ENCODE measurements at regions not wholly inside any gene's neighbourhood (a gene's known extent, or its start where the extent isn't known, plus 50 kb on each side); places are given as distances from the start of the nearest gene placed in this dataset.

GRCh38 chr9:4389003-4389402 lies 89.1 kb upstream of the GLIS3 start:
- Mint-ChIP-seq H3K27me3 (ENCODE audit: low read depth) (peaks cover 3% of the 10 kb centered on the region), H3K9me3 (no peaks in the 10 kb centered on the region), H3K36me3 (ENCODE audit: low read depth) (no peaks in the 10 kb centered on the region), H3K27ac (ENCODE audit: unreplicated experiment) (no peak overlapping the region), H3K4me1 (no peaks in the 10 kb centered on the region), H3K4me3 (no peak overlapping the region)
- TF ChIP-seq, protein P1, sequence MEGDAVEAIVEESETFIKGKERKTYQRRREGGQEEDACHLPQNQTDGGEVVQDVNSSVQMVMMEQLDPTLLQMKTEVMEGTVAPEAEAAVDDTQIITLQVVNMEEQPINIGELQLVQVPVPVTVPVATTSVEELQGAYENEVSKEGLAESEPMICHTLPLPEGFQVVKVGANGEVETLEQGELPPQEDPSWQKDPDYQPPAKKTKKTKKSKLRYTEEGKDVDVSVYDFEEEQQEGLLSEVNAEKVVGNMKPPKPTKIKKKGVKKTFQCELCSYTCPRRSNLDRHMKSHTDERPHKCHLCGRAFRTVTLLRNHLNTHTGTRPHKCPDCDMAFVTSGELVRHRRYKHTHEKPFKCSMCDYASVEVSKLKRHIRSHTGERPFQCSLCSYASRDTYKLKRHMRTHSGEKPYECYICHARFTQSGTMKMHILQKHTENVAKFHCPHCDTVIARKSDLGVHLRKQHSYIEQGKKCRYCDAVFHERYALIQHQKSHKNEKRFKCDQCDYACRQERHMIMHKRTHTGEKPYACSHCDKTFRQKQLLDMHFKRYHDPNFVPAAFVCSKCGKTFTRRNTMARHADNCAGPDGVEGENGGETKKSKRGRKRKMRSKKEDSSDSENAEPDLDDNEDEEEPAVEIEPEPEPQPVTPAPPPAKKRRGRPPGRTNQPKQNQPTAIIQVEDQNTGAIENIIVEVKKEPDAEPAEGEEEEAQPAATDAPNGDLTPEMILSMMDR (conservative IDR thresholded peaks at IDR 0.05), result no peak
- DNase-seq (ENCODE audit: low read depth, low spot score), result no peak

GRCh38 chr9:4386819-4387218 lies 87.0 kb upstream of the GLIS3 start:
- Mint-ChIP-seq H3K27me3 (ENCODE audit: low read depth) (peaks cover 3% of the 10 kb centered on the region), H3K27ac (ENCODE audit: unreplicated experiment) (no peak overlapping the region), H3K4me3 (no peak overlapping the region), H3K9me3 (no peaks in the 10 kb centered on the region), H3K4me1 (no peaks in the 10 kb centered on the region), H3K36me3 (ENCODE audit: low read depth) (no peaks in the 10 kb centered on the region)
- no peak for DNase-seq (ENCODE audit: low read depth, low spot score)
- TF ChIP-seq, protein P1 (conservative IDR thresholded peaks at IDR 0.05), result no peak

DNA sequence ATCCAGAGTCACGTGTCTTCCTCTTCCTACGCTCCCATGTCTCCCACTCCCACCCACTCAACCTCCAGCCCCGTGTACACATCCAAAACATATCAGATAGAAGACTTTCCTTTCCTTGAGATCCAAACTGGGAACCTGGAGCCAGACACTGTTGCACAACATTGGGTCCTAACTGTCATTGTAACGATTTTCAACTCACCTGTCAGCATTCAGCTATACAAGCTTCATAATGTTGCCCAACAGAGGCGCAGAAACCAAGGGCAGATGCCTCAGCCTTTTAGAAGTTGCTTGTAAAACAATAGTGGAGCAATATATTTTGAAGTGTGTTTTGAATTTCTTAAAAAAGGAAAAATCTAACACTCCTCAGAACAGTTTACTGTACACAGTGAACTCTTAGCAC lies 84.9 kb upstream of the GLIS3 start:
- no peak for DNase-seq (ENCODE audit: low read depth, low spot score)
- TF ChIP-seq, protein P1 (conservative IDR thresholded peaks at IDR 0.05), result no peak
- H3K27ac Mint-ChIP-seq (ENCODE audit: unreplicated experiment), result no peak overlapping the region
- peaks cover 3% of the 10 kb centered on the region for H3K27me3 Mint-ChIP-seq (ENCODE audit: low read depth)
- no peaks in the 10 kb centered on the region for H3K36me3 Mint-ChIP-seq (ENCODE audit: low read depth)
- no peaks in the 10 kb centered on the region for H3K4me1 Mint-ChIP-seq
- H3K9me3 Mint-ChIP-seq, result no peaks in the 10 kb centered on the region
- no peak overlapping the region for H3K4me3 Mint-ChIP-seq

DNA sequence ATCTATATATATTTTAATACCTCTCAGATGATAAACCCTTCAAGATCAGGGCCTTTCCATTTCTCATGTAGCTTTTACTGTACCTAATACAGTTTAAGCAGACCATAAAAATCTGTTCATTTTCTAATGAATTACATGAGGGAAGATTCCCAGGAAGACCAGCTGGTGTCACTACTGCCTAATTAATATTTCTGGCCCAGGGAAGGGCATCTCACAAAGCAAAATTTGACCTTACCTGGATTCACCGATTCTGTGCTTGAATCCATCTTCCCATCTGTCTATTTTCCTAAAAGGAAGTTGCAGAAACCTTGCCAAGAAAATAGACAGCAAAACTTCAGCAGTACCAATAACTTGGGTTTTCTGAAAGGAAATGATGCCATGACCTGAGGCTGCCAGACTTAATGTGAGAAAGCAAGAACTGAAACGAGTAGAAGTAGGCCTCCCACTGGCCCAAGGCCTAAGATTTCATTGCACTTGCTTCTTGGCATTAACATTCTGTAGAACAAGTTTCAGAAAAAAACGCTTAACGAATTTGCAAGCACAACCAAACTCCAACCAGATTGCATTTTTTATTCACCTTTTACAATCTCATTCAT lies 83.0 kb upstream of the GLIS3 start:
- Mint-ChIP-seq H3K4me3 (no peak overlapping the region), H3K27me3 (ENCODE audit: low read depth) (peaks cover 10% of the 10 kb centered on the region), H3K27ac (ENCODE audit: unreplicated experiment) (no peak overlapping the region), H3K36me3 (ENCODE audit: low read depth) (no peaks in the 10 kb centered on the region), H3K9me3 (no peaks in the 10 kb centered on the region), H3K4me1 (no peaks in the 10 kb centered on the region)
- DNase-seq (ENCODE audit: low read depth, low spot score), result peak; percentile 5
- TF ChIP-seq, protein P1 (conservative IDR thresholded peaks at IDR 0.05), result peak; percentile 72

- TF ChIP-seq, protein P1 (conservative IDR thresholded peaks at IDR 0.05), result no peak
- Mint-ChIP-seq H3K4me1 (no peaks in the 10 kb centered on the region), H3K9me3 (no peaks in the 10 kb centered on the region), H3K27me3 (ENCODE audit: low read depth) (peaks cover 10% of the 10 kb centered on the region), H3K27ac (ENCODE audit: unreplicated experiment) (no peak overlapping the region), H3K36me3 (ENCODE audit: low read depth) (no peaks in the 10 kb centered on the region), H3K4me3 (no peak overlapping the region)
- DNase-seq (ENCODE audit: low read depth, low spot score), result no peak
Measured at GRCh38 chr9:4381744-4382143, 81.9 kb upstream of the GLIS3 start.
